Sigmoid colon (tissue), 4 donors: ENCODE measurements at regions not wholly inside any gene's neighbourhood (a gene's known extent, or its start where the extent isn't known, plus 50 kb on each side); places are given as distances from the start of the nearest gene placed in this dataset.

ENCODE experiments used
- EP300 ChIP-seq, 4 donors: sonication (generic); formaldehyde crosslinking; IDR thresholded peaks; one replicate each; pipeline ENCODE4 v1.6.1; 2017; ENCODE audit warnings: antibody characterized with exemption in 4 of 4
- POLR2A ChIP-seq, 2 donors: fragments of 450-650 bp; IDR thresholded peaks; one replicate each; pipeline ENCODE4 v1.6.1; 2016; ENCODE audit warnings: antibody characterized with exemption in 2 of 2, mild to moderate bottlenecking in 2 of 2, moderate library complexity in 2 of 2
- POLR2AphosphoS5 ChIP-seq, 4 donors: sonication (generic); formaldehyde crosslinking; IDR thresholded peaks; one replicate each; pipeline ENCODE4 v1.6.1; 2017; ENCODE audit warnings: antibody characterized with exemption in 4 of 4
- TF ChIP-seq, protein P1 (sequence below), 4 experiments: fragments of 450-650 bp in 3 of 4; fragments of 200-600 bp in 1 of 4; IDR thresholded peaks; one replicate each; pipeline ENCODE4 v1.5.1; 2016 to 2019; ENCODE audit warnings: antibody characterized with exemption in 4 of 4, mild to moderate bottlenecking in 3 of 4, moderate library complexity in 2 of 4

DNA sequence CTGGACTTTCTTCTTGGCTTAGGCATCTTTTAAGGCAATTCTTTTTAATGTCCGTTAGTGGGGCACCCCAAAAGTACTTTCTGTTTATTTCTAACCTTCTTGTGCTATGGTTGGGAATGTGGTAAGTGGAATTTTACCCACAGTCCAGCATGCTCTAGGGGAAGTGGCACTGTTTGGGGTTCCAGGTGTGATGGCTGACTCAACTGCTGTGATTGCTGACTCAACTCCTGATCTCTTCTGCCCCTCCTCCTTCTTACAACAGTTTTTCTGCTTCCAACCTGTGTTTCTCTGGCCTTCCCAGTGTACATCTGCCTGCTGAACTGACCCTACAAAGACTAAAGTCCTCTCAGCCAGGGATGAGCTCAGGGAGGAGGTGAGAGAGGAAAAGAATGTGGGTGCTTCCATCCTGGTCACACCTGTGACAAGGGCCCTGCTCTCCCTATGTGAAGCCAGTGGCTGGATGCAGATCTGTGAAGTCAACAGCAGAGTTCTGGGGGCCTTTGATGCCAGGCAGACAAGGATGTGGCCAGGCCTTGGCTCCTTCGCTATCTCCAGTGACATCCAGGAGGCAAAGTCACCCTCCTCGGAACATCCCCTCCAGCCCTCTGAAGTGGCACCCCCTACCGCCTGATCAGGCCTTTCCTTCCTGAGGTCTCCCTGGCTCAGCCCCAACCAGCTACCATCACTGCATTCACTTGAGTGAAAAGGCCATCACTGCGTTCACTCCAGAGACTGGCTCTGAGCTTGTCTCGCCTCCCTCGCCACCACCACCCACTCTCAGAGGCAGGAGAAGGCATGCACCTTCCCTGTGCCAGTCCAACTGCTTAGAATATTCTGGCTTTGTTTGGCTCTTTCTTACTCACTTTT is 72.2 kb downstream of the C5orf15 start:
- TF ChIP-seq, protein P1, sequence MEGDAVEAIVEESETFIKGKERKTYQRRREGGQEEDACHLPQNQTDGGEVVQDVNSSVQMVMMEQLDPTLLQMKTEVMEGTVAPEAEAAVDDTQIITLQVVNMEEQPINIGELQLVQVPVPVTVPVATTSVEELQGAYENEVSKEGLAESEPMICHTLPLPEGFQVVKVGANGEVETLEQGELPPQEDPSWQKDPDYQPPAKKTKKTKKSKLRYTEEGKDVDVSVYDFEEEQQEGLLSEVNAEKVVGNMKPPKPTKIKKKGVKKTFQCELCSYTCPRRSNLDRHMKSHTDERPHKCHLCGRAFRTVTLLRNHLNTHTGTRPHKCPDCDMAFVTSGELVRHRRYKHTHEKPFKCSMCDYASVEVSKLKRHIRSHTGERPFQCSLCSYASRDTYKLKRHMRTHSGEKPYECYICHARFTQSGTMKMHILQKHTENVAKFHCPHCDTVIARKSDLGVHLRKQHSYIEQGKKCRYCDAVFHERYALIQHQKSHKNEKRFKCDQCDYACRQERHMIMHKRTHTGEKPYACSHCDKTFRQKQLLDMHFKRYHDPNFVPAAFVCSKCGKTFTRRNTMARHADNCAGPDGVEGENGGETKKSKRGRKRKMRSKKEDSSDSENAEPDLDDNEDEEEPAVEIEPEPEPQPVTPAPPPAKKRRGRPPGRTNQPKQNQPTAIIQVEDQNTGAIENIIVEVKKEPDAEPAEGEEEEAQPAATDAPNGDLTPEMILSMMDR (IDR thresholded peaks at IDR 0.05): no peak
- TF ChIP-seq POLR2A (IDR thresholded peaks at IDR 0.05) (no peak), POLR2AphosphoS5 (IDR thresholded peaks at IDR 0.05) (no peak), EP300 (IDR thresholded peaks at IDR 0.05) (no peak)
